Panc1 (cell line): ENCODE measurements at regions not wholly inside any gene's neighbourhood (a gene's known extent, or its start where the extent isn't known, plus 50 kb on each side); places are given as distances from the start of the nearest gene placed in this dataset.

Experiments used
- ATAC-seq: fragments of 200-7000 bp; cut with Tn5 transposase; 2 replicates; pipeline ENCODE4 v1.9.1; 2020; ENCODE audit warnings: mild to moderate bottlenecking, moderate library complexity
- BruUV-seq: library from RNA; stranded (reverse); fragments of 400-500 nt; replicated peaks from 2 replicates; lab custom pipeline; 2021; lab: Mats Ljungman, UMichigan
- CTCF ChIA-PET: fragments of 300-600 bp; sonication (Branson Sonifier 250); formaldehyde crosslinking; loops from one replicate; lab custom pipeline; 2022; ENCODE audit warnings: antibody characterized with exemption; lab: Charles Lee
- POLR2A ChIA-PET: fragments of 300-600 bp; sonication (Branson Sonifier 250); formaldehyde crosslinking; loops from one replicate; lab custom pipeline; 2022; ENCODE audit warnings: antibody characterized with exemption; lab: Charles Lee
- DNase-seq: peaks from one replicate; pipeline ENCODE4 v3.0.0-alpha.2; 2010; ENCODE audit warnings: low read depth, low spot score
- H3K27ac ChIP-seq: 2 replicates; pipeline ENCODE4 v1.5.1; 2011; ENCODE audit warnings: mild to moderate bottlenecking, low read length, inconsistent platforms
- H3K27me3 ChIP-seq: fragments of 200-500 bp; sonication (Bioruptor generic); 2 replicates; pipeline ENCODE4 v1.6.0; 2014; ENCODE audit warnings: low read length, inconsistent platforms; ENCODE audit not compliant: control insufficient read depth, insufficient read depth
- H3K36me3 ChIP-seq: fragments of 200-500 bp; sonication (Bioruptor generic); 2 replicates; pipeline ENCODE4 v1.5.1; 2014; ENCODE audit warnings: inconsistent platforms, mild to moderate bottlenecking, low read length, moderate library complexity; ENCODE audit not compliant: control insufficient read depth, insufficient read depth
- H3K4me1 ChIP-seq: 2 replicates; pipeline ENCODE4 v1.5.1; 2011; ENCODE audit warnings: inconsistent platforms, mild to moderate bottlenecking, low read length, moderate library complexity; ENCODE audit not compliant: control insufficient read depth, insufficient read depth
- H3K4me3 ChIP-seq, 2 experiments: 2 replicates each; pipeline ENCODE4 v1.5.1; 2011 to 2012; ENCODE audit warnings: low read depth in 2 of 2, low read length in 2 of 2, mild to moderate bottlenecking in 2 of 2, inconsistent platforms in 1 of 2, moderate library complexity in 1 of 2
- H3K9me3 ChIP-seq: fragments of 200-500 bp; sonication (Bioruptor generic); 2 replicates; pipeline ENCODE4 v1.5.1; 2014; ENCODE audit warnings: low read depth, mild to moderate bottlenecking, inconsistent platforms, low read length, moderate library complexity; ENCODE audit not compliant: control insufficient read depth, insufficient read depth
- POLR2AphosphoS5 ChIP-seq: IDR thresholded peaks from 2 replicates; pipeline ENCODE4 v1.6.1; 2012; ENCODE audit warnings: mild to moderate bottlenecking, low read depth, low read length, moderate library complexity
- SIN3A ChIP-seq: IDR thresholded peaks from 2 replicates; pipeline ENCODE4 v1.6.1; 2012; ENCODE audit warnings: low read depth, mild to moderate bottlenecking, low read length, moderate library complexity, borderline replicate concordance; ENCODE audit not compliant: insufficient read depth
- TCF7L2 ChIP-seq: IDR thresholded peaks from 2 replicates; pipeline ENCODE4 v1.6.1; 2011; ENCODE audit warnings: mild to moderate bottlenecking, low read depth, low read length, inconsistent platforms
- in situ Hi-C: cut with HindIII; loops from 2 replicates; pipeline ENCODE4 v1.10.0; 2016; ENCODE audit warnings: low sequenced_read_pairs, low pct_unique_long_range_greater_than_20kb
- intact Hi-C: fragments of 100-400 bp; cut with micrococcal nuclease; formaldehyde crosslinking; loops from one replicate; pipeline ENCODE4 v1.10.0; 2022; ENCODE audit not compliant: unreplicated experiment
- TF ChIP-seq, protein P1 (sequence below): fragments of 450-650 bp; IDR thresholded peaks from 2 replicates; pipeline ENCODE4 v1.5.1; 2017; ENCODE audit warnings: mild to moderate bottlenecking
- TF ChIP-seq, protein P2 (sequence below), 2 experiments: IDR thresholded peaks; 2 replicates each; pipeline ENCODE4 v1.6.1; 2011 to 2012; ENCODE audit warnings: low read depth in 2 of 2, control low read depth in 1 of 2, low read length in 1 of 2, mild to moderate bottlenecking in 1 of 2, moderate library complexity in 1 of 2; ENCODE audit not compliant: insufficient read depth in 1 of 2

DNA sequence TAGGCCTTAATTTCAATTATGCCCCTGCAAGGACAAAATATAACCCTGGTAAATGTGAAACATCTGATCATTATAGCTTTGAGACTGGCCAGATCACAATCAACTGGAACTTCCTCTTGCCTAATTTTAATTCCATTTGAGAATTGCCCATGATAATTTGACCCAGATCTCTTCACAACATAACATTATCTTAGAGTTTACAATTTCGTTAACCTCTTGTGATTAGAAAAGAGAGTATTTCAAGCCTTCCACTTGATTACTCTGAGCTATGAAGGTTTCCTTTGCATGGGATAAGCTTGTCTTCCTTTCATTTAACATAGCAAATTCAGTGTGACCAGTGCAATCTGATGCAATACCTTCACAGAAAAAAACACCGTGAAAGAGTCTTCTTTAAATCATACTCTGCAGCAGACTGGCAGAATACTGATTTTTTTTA, 143.6 kb downstream of the DUSP6 start:
- DNase-seq, result no peak
- H3K4me1 ChIP-seq, result no peaks in the 10 kb centered on the region
- no peak for ATAC-seq
- no peaks in the 10 kb centered on the region for H3K9me3 ChIP-seq
- BruUV-seq, result no TSS peak
- H3K36me3 ChIP-seq, result no peaks in the 10 kb centered on the region
- ChIA-PET POLR2A (no interaction called here), CTCF (no interaction called here)
- in situ Hi-C loops (no loop called here), intact Hi-C loops (no loop called here)
- TF ChIP-seq SIN3A (no peak), TCF7L2 (no peak), POLR2AphosphoS5 (no peak)
- TF ChIP-seq, protein P1, sequence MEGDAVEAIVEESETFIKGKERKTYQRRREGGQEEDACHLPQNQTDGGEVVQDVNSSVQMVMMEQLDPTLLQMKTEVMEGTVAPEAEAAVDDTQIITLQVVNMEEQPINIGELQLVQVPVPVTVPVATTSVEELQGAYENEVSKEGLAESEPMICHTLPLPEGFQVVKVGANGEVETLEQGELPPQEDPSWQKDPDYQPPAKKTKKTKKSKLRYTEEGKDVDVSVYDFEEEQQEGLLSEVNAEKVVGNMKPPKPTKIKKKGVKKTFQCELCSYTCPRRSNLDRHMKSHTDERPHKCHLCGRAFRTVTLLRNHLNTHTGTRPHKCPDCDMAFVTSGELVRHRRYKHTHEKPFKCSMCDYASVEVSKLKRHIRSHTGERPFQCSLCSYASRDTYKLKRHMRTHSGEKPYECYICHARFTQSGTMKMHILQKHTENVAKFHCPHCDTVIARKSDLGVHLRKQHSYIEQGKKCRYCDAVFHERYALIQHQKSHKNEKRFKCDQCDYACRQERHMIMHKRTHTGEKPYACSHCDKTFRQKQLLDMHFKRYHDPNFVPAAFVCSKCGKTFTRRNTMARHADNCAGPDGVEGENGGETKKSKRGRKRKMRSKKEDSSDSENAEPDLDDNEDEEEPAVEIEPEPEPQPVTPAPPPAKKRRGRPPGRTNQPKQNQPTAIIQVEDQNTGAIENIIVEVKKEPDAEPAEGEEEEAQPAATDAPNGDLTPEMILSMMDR, result no peak
- TF ChIP-seq, protein P2, sequence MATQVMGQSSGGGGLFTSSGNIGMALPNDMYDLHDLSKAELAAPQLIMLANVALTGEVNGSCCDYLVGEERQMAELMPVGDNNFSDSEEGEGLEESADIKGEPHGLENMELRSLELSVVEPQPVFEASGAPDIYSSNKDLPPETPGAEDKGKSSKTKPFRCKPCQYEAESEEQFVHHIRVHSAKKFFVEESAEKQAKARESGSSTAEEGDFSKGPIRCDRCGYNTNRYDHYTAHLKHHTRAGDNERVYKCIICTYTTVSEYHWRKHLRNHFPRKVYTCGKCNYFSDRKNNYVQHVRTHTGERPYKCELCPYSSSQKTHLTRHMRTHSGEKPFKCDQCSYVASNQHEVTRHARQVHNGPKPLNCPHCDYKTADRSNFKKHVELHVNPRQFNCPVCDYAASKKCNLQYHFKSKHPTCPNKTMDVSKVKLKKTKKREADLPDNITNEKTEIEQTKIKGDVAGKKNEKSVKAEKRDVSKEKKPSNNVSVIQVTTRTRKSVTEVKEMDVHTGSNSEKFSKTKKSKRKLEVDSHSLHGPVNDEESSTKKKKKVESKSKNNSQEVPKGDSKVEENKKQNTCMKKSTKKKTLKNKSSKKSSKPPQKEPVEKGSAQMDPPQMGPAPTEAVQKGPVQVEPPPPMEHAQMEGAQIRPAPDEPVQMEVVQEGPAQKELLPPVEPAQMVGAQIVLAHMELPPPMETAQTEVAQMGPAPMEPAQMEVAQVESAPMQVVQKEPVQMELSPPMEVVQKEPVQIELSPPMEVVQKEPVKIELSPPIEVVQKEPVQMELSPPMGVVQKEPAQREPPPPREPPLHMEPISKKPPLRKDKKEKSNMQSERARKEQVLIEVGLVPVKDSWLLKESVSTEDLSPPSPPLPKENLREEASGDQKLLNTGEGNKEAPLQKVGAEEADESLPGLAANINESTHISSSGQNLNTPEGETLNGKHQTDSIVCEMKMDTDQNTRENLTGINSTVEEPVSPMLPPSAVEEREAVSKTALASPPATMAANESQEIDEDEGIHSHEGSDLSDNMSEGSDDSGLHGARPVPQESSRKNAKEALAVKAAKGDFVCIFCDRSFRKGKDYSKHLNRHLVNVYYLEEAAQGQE (IDR thresholded peaks at IDR 0.05; ENCODE audit: insufficient read depth in 1 of 2, low read depth in 2 of 2, low read length in 1 of 2), result no peak
- no peak overlapping the region for H3K4me3 ChIP-seq
- no peaks in the 10 kb centered on the region for H3K27me3 ChIP-seq
- H3K27ac ChIP-seq, result no peak overlapping the region

- ATAC-seq, result no peak
- Histone ChIP-seq H3K9me3 (no peaks in the 10 kb centered on the region), H3K4me1 (no peaks in the 10 kb centered on the region), H3K4me3 (no peak overlapping the region), H3K36me3 (no peaks in the 10 kb centered on the region), H3K27ac (no peak overlapping the region), H3K27me3 (no peaks in the 10 kb centered on the region)
- ChIA-PET POLR2A (no interaction called here), CTCF (no interaction called here)
- in situ Hi-C loops, result no loop called here
- TF ChIP-seq, protein P2 (IDR thresholded peaks at IDR 0.05; ENCODE audit: insufficient read depth in 1 of 2, low read depth in 2 of 2, low read length in 1 of 2), result no peak
- TF ChIP-seq SIN3A (no peak), TCF7L2 (no peak), POLR2AphosphoS5 (no peak)
- TF ChIP-seq, protein P1, result no peak
- intact Hi-C loops, result no loop called here
- no TSS peak for BruUV-seq
- no peak for DNase-seq
Measured at GRCh38 chr12:89206390-89206789, 145.9 kb downstream of the DUSP6 start.
